ENCODE measurements at regions not wholly inside any gene's neighbourhood (a gene's known extent, or its start where the extent isn't known, plus 50 kb on each side); places are given as distances from the start of the nearest gene placed in this dataset.

DNA sequence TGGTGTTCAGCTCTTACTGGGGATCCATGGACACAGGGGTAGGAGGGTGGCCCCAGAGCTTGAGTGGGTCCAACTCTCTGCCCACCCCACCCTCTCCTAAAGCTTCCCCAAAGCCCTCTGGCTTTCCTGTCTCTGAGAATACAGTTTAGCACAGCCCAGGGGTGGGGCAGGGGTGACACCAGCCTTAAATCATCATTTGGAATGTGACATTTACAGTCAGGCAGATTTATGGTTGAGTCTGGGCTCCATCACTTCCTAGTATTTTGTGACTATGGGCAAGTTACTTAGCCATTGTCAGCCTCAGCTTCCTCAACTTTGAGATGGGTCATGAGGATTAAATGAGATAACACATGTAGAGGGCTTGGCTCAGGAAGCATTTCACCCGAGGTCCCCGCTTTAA is 193.1 kb upstream of the IRX6 start:
- TF ChIP-seq, protein P1, sequence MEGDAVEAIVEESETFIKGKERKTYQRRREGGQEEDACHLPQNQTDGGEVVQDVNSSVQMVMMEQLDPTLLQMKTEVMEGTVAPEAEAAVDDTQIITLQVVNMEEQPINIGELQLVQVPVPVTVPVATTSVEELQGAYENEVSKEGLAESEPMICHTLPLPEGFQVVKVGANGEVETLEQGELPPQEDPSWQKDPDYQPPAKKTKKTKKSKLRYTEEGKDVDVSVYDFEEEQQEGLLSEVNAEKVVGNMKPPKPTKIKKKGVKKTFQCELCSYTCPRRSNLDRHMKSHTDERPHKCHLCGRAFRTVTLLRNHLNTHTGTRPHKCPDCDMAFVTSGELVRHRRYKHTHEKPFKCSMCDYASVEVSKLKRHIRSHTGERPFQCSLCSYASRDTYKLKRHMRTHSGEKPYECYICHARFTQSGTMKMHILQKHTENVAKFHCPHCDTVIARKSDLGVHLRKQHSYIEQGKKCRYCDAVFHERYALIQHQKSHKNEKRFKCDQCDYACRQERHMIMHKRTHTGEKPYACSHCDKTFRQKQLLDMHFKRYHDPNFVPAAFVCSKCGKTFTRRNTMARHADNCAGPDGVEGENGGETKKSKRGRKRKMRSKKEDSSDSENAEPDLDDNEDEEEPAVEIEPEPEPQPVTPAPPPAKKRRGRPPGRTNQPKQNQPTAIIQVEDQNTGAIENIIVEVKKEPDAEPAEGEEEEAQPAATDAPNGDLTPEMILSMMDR (conservative IDR thresholded peaks at IDR 0.05): no peak
- TF ChIP-seq EZH2 (IDR thresholded peaks at IDR 0.05; ENCODE audit: low read depth): no peak
